ENCODE measurements at regions not wholly inside any gene's neighbourhood (a gene's known extent, or its start where the extent isn't known, plus 50 kb on each side); places are given as distances from the start of the nearest gene placed in this dataset.

- TF ChIP-seq CTCF (IDR thresholded peaks at IDR 0.05) (no peak), POLR2A (IDR thresholded peaks at IDR 0.05) (no peak), POLR2AphosphoS5 (IDR thresholded peaks at IDR 0.05) (no peak), EP300 (IDR thresholded peaks at IDR 0.05) (no peak)
Measured at GRCh38 chr6:71056656-71057055, 99.8 kb upstream of the B3GAT2 start.
